ENCODE measurements at regions not wholly inside any gene's neighbourhood (a gene's known extent, or its start where the extent isn't known, plus 50 kb on each side); places are given as distances from the start of the nearest gene placed in this dataset.

GRCh38 chr10:81270051-81270450 lies 604.9 kb upstream of the NRG3 start:
- TF ChIP-seq MAX (IDR thresholded peaks at IDR 0.05; ENCODE audit: low read depth, low read length) (no peak), POLR2A (IDR thresholded peaks at IDR 0.05; ENCODE audit: extremely low read depth, insufficient read length) (no peak), MYC (IDR thresholded peaks at IDR 0.05; ENCODE audit: low read depth, low read length) (no peak)
- TF ChIP-seq, protein P1, sequence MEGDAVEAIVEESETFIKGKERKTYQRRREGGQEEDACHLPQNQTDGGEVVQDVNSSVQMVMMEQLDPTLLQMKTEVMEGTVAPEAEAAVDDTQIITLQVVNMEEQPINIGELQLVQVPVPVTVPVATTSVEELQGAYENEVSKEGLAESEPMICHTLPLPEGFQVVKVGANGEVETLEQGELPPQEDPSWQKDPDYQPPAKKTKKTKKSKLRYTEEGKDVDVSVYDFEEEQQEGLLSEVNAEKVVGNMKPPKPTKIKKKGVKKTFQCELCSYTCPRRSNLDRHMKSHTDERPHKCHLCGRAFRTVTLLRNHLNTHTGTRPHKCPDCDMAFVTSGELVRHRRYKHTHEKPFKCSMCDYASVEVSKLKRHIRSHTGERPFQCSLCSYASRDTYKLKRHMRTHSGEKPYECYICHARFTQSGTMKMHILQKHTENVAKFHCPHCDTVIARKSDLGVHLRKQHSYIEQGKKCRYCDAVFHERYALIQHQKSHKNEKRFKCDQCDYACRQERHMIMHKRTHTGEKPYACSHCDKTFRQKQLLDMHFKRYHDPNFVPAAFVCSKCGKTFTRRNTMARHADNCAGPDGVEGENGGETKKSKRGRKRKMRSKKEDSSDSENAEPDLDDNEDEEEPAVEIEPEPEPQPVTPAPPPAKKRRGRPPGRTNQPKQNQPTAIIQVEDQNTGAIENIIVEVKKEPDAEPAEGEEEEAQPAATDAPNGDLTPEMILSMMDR (IDR thresholded peaks at IDR 0.05; ENCODE audit: low read depth, low read length) = no peak
